Mesendoderm (in vitro differentiated cells): ENCODE measurements at regions not wholly inside any gene's neighbourhood (a gene's known extent, or its start where the extent isn't known, plus 50 kb on each side); places are given as distances from the start of the nearest gene placed in this dataset.

ENCODE experiments used
- DNase-seq: peaks from one replicate; pipeline ENCODE4 v3.0.0; 2013
- H2AK5ac ChIP-seq: 2 replicates; pipeline ENCODE4 v1.6.1; 2013; ENCODE audit warnings: low read length, inconsistent platforms
- H2BK120ac ChIP-seq: 2 replicates; pipeline ENCODE4 v1.6.1; 2013; ENCODE audit warnings: low read depth, mild to moderate bottlenecking, low read length, moderate library complexity, mixed read lengths
- H2BK15ac ChIP-seq: replicated peaks from 2 replicates; pipeline ENCODE4 v1.6.1; 2013; ENCODE audit warnings: low read depth, mild to moderate bottlenecking, moderate library complexity
- H2BK5ac ChIP-seq: 2 replicates; pipeline ENCODE4 v1.6.1; 2013; ENCODE audit warnings: low read length, inconsistent platforms
- H3K18ac ChIP-seq: 2 replicates; pipeline ENCODE4 v1.6.1; 2013; ENCODE audit warnings: mild to moderate bottlenecking, low read length, mixed read lengths
- H3K23ac ChIP-seq: one replicate; pipeline ENCODE4 v1.6.1; 2013; ENCODE audit warnings: low read length
- H3K27ac ChIP-seq: 2 replicates; pipeline ENCODE4 v1.5.1; 2013; ENCODE audit warnings: low read depth, mild to moderate bottlenecking, inconsistent platforms, low read length, moderate library complexity
- H3K27me3 ChIP-seq: 2 replicates; pipeline ENCODE4 v1.6.1; 2013; ENCODE audit warnings: low read length, control low read depth, mild to moderate bottlenecking, inconsistent platforms; ENCODE audit not compliant: insufficient read depth, poor library complexity
- H3K36me3 ChIP-seq: 2 replicates; pipeline ENCODE4 v1.6.1; 2013; ENCODE audit warnings: low read length, inconsistent platforms; ENCODE audit not compliant: control insufficient read depth, insufficient read depth
- H3K4ac ChIP-seq: one replicate; pipeline ENCODE4 v1.6.1; 2013; ENCODE audit warnings: low read depth, mild to moderate bottlenecking, low read length, moderate library complexity
- H3K4me1 ChIP-seq: 2 replicates; pipeline ENCODE4 v1.6.1; 2013; ENCODE audit warnings: low read depth, low read length, inconsistent platforms; ENCODE audit not compliant: control insufficient read depth
- H3K4me2 ChIP-seq: 2 replicates; pipeline ENCODE4 v1.6.1; 2013; ENCODE audit warnings: low read length
- H3K4me3 ChIP-seq: 2 replicates; pipeline ENCODE4 v1.5.1; 2013; ENCODE audit warnings: mild to moderate bottlenecking, low read length
- H3K56ac ChIP-seq: one replicate; pipeline ENCODE4 v1.6.1; 2013; ENCODE audit warnings: low read length
- H3K79me1 ChIP-seq: 2 replicates; pipeline ENCODE4 v1.6.1; 2013; ENCODE audit warnings: low read length, inconsistent platforms
- H3K79me2 ChIP-seq: 2 replicates; pipeline ENCODE4 v1.6.1; 2013; ENCODE audit warnings: mild to moderate bottlenecking, low read length; ENCODE audit not compliant: control insufficient read depth, insufficient read depth
- H3K9ac ChIP-seq: 2 replicates; pipeline ENCODE4 v1.6.1; 2013; ENCODE audit warnings: low read length, inconsistent platforms
- H4K5ac ChIP-seq: one replicate; pipeline ENCODE4 v1.6.1; 2013; ENCODE audit warnings: low read length
- H4K8ac ChIP-seq: one replicate; pipeline ENCODE4 v1.6.1; 2013; ENCODE audit warnings: low read depth, mild to moderate bottlenecking, control low read depth, low read length, moderate library complexity
- WGBS: extraction: QIAGEN DNeasy Blood & Tissue Kit; methylation state at CpG from one replicate; pipeline ENCODE4 v1.1.7; 2013; ENCODE audit warnings: low lambda C conversion rate, missing lambda C conversion rate; ENCODE audit not compliant: insufficient coverage; ENCODE audit errors: extremely low coverage; 5-methylcytosine and 5-hydroxymethylcytosine counted together

GRCh38 chr3:159604151-159604581, 384.5 kb upstream of the IL12A start:
- Histone ChIP-seq H3K79me1 (no peaks in the 10 kb centered on the region), H3K79me2 (no peaks in the 10 kb centered on the region), H3K4me2 (no peak overlapping the region), H3K4me3 (no peak overlapping the region), H3K23ac (no peak overlapping the region), H2BK120ac (no peak overlapping the region), H2BK5ac (no peak overlapping the region), H3K27ac (no peak overlapping the region), H3K18ac (no peak overlapping the region), H3K27me3 (no peaks in the 10 kb centered on the region), H4K5ac (no peak overlapping the region), H2AK5ac (no peak overlapping the region), H2BK15ac (no peak overlapping the region), H4K8ac (no peak overlapping the region), H3K56ac (no peak overlapping the region), H3K9ac (no peak overlapping the region), H3K36me3 (no peaks in the 10 kb centered on the region), H3K4me1 (no peaks in the 10 kb centered on the region), H3K4ac (no peak overlapping the region)
- no peak for DNase-seq
- no CpG with 5 or more reads among the region's 5 CpGs for WGBS

DNA sequence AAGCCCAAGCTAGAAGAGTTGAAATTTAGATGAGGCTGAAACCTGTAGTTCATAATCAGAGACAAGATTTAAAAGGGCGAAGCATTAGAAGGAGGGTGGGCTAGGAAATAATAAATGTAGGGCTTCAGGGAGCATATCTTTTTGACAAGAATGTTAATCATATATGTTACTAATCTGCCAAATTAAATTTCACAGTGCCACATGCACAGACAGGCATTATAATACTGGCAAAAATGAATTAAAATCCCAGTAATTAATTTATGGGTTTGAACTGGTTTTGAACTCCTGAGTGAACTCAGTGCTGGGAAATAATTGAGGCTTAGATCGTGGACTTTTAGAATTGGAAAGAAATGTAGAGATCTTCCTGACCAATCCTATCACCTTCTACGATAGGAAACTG, 383.5 kb upstream of the IL12A start:
- H3K4me2 ChIP-seq: no peak overlapping the region
- no CpG with 5 or more reads among the region's 3 CpGs for WGBS

DNA sequence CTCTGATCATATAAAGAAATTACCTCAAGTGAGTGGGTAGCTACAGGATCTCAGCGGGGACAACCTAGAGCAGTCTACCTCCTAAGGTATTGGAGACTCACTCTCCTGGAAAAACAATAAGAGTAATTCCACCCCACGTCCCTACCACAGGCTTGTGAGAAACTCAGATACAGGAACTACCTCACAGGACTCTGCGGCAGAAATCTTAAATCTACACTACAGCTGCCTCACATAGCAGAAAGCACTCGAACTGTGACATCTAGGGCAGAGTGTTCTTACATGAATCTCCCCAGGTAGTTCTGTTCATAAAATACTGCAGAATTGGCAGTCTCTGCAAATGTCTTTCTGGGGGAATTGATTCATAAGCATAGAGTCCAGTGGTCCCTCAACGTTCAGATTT, 382.9 kb upstream of the IL12A start:
- H3K23ac ChIP-seq: no peak overlapping the region
- H3K79me2 ChIP-seq: no peaks in the 10 kb centered on the region
- no peak overlapping the region for H3K56ac ChIP-seq
- H4K5ac ChIP-seq: no peak overlapping the region
- DNase-seq: no peak
- no peak overlapping the region for H4K8ac ChIP-seq
- no peak overlapping the region for H3K4me3 ChIP-seq
- H2BK15ac ChIP-seq: no peak overlapping the region
- WGBS: no CpG with 5 or more reads among the region's 5 CpGs
- no peak overlapping the region for H3K4me2 ChIP-seq
- H2BK5ac ChIP-seq: no peak overlapping the region
- no peak overlapping the region for H3K9ac ChIP-seq
- no peaks in the 10 kb centered on the region for H3K27me3 ChIP-seq
- no peaks in the 10 kb centered on the region for H3K4me1 ChIP-seq
- H3K18ac ChIP-seq: no peak overlapping the region
- no peak overlapping the region for H3K27ac ChIP-seq
- no peak overlapping the region for H2BK120ac ChIP-seq
- H3K4ac ChIP-seq: no peak overlapping the region
- no peaks in the 10 kb centered on the region for H3K36me3 ChIP-seq
- H2AK5ac ChIP-seq: no peak overlapping the region
- no peaks in the 10 kb centered on the region for H3K79me1 ChIP-seq

More for the DNA sequence above, 383.5 kb upstream of the IL12A start:
- Histone ChIP-seq H3K9ac (no peak overlapping the region), H3K4me1 (no peaks in the 10 kb centered on the region), H4K8ac (no peak overlapping the region), H3K27me3 (no peaks in the 10 kb centered on the region), H3K27ac (no peak overlapping the region), H3K18ac (no peak overlapping the region), H3K23ac (no peak overlapping the region), H3K79me2 (no peaks in the 10 kb centered on the region), H2BK15ac (no peak overlapping the region), H3K36me3 (no peaks in the 10 kb centered on the region), H3K4me3 (no peak overlapping the region), H2AK5ac (no peak overlapping the region), H3K79me1 (no peaks in the 10 kb centered on the region), H4K5ac (no peak overlapping the region), H2BK5ac (no peak overlapping the region), H3K56ac (no peak overlapping the region), H2BK120ac (no peak overlapping the region), H3K4ac (no peak overlapping the region)
- DNase-seq: no peak

GRCh38 chr3:159607856-159608255, 380.8 kb upstream of the IL12A start:
- Histone ChIP-seq H2BK15ac (no peak overlapping the region), H4K8ac (no peak overlapping the region), H3K23ac (no peak overlapping the region), H3K4me2 (no peak overlapping the region), H3K79me1 (no peaks in the 10 kb centered on the region), H3K4me3 (no peak overlapping the region), H3K36me3 (no peaks in the 10 kb centered on the region), H3K4me1 (no peaks in the 10 kb centered on the region), H3K56ac (no peak overlapping the region), H4K5ac (no peak overlapping the region), H2AK5ac (no peak overlapping the region), H3K9ac (no peak overlapping the region), H2BK120ac (no peak overlapping the region), H3K79me2 (no peaks in the 10 kb centered on the region), H3K4ac (no peak overlapping the region), H2BK5ac (no peak overlapping the region), H3K27ac (no peak overlapping the region), H3K27me3 (no peaks in the 10 kb centered on the region), H3K18ac (no peak overlapping the region)
- no peak for DNase-seq
- no CpG with 5 or more reads among the region's 3 CpGs for WGBS

DNA sequence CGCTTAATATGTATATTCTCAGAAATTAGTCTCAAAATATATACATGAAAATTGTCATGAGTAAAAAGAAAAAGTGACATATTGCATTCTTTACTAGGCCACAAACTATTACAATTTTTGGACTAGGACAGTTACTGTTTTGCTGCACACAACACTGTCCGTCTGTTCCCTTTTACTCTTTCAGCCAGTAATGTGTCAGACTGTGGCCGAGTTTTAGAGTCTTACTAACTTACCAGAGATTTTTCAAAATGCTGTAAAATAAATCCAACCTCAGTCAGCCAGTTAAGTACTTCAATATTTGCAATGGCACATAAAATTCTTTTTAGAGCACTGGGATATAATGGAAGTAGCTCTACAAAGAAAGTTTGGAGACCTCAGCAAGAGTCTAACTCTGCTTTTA, 380.3 kb upstream of the IL12A start:
- Histone ChIP-seq H3K56ac (no peak overlapping the region), H3K4me3 (no peak overlapping the region)
- WGBS: no CpG with 5 or more reads among the region's 3 CpGs

GRCh38 chr3:159609625-159610024, 379.0 kb upstream of the IL12A start:
- Histone ChIP-seq H2BK120ac (no peak overlapping the region), H3K18ac (no peak overlapping the region), H3K9ac (no peak overlapping the region), H3K79me1 (no peaks in the 10 kb centered on the region), H3K4me3 (no peak overlapping the region), H3K56ac (no peak overlapping the region), H3K4me2 (no peak overlapping the region), H2AK5ac (no peak overlapping the region), H2BK5ac (no peak overlapping the region), H4K5ac (no peak overlapping the region), H2BK15ac (no peak overlapping the region), H3K4me1 (no peaks in the 10 kb centered on the region), H3K79me2 (no peaks in the 10 kb centered on the region), H3K36me3 (no peaks in the 10 kb centered on the region), H3K4ac (no peak overlapping the region), H3K23ac (no peak overlapping the region), H3K27me3 (no peaks in the 10 kb centered on the region), H4K8ac (no peak overlapping the region), H3K27ac (no peak overlapping the region)
- WGBS: no CpG with 5 or more reads among the region's 7 CpGs
- DNase-seq: no peak

More for the DNA sequence above, 380.3 kb upstream of the IL12A start:
- Histone ChIP-seq H3K23ac (no peak overlapping the region), H2BK15ac (no peak overlapping the region), H4K8ac (no peak overlapping the region), H3K79me2 (no peaks in the 10 kb centered on the region), H3K4me1 (no peaks in the 10 kb centered on the region), H4K5ac (no peak overlapping the region), H2AK5ac (no peak overlapping the region), H3K27me3 (no peaks in the 10 kb centered on the region), H3K9ac (no peak overlapping the region), H3K4me2 (no peak overlapping the region), H3K4ac (no peak overlapping the region), H2BK120ac (no peak overlapping the region), H2BK5ac (no peak overlapping the region), H3K36me3 (no peaks in the 10 kb centered on the region), H3K79me1 (no peaks in the 10 kb centered on the region), H3K27ac (no peak overlapping the region), H3K18ac (no peak overlapping the region)
- no peak for DNase-seq
